ENCODE measurements at regions not wholly inside any gene's neighbourhood (a gene's known extent, or its start where the extent isn't known, plus 50 kb on each side); places are given as distances from the start of the nearest gene placed in this dataset.

- 79% methylated on average over 3 of the region's 3 CpGs for WGBS
- Histone ChIP-seq H3K4me1 (ENCODE audit: control insufficient read depth in 2 of 2, insufficient read depth in 2 of 2, low read length in 2 of 2) (no peaks in the 10 kb centered on the region), H3K27me3 (ENCODE audit: control insufficient read depth in 2 of 2, insufficient read depth in 1 of 2, low read length in 1 of 2) (no peaks in the 10 kb centered on the region), H3K36me3 (ENCODE audit: control insufficient read depth in 2 of 2, insufficient read depth in 2 of 2, low read length in 1 of 2) (no peaks in the 10 kb centered on the region), H3K27ac (ENCODE audit: low read depth in 1 of 2, low read length in 1 of 2) (no peak overlapping the region), H3K4me3 (ENCODE audit: low read length in 2 of 2) (no peak overlapping the region), H3K9me3 (ENCODE audit: control insufficient read depth in 2 of 2, insufficient read depth in 1 of 2, low read length in 1 of 2) (no peaks in the 10 kb centered on the region)
- DNase-seq (ENCODE audit: low read depth in 6 of 9, low spot score in 9 of 9), result no peak
Measured at GRCh38 chr14:87635442-87635841, 357.5 kb downstream of the GALC start.

DNA sequence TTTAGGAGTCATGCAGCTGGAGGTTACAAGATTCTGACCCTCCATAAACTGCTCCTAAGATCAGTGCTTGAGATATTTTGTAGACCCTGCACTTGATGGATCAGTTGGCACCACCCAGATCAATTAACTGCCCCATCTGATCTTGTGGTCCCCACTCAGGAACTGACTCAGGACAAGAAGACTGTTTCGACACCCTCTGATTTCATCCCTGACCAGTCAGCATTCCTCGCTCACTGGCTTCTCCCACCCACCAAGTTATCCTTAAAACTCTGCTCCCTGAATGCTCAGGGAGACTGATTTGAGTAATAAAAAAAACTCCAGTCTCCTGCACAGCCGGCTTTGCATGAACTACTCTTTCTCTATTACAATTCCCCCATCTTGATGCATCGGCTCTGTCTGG, 360.2 kb downstream of the GALC start:
- H3K4me3 ChIP-seq (ENCODE audit: low read length in 2 of 2), result no peak overlapping the region
- no peaks in the 10 kb centered on the region for H3K4me1 ChIP-seq (ENCODE audit: control insufficient read depth in 2 of 2, insufficient read depth in 2 of 2, low read length in 2 of 2)
- H3K27me3 ChIP-seq (ENCODE audit: control insufficient read depth in 2 of 2, insufficient read depth in 1 of 2, low read length in 1 of 2), result no peaks in the 10 kb centered on the region
- no peaks in the 10 kb centered on the region for H3K9me3 ChIP-seq (ENCODE audit: control insufficient read depth in 2 of 2, insufficient read depth in 1 of 2, low read length in 1 of 2)
- no peaks in the 10 kb centered on the region for H3K36me3 ChIP-seq (ENCODE audit: control insufficient read depth in 2 of 2, insufficient read depth in 2 of 2, low read length in 1 of 2)
- no peak for DNase-seq (ENCODE audit: low read depth in 6 of 9, low spot score in 9 of 9)
- no peak overlapping the region for H3K27ac ChIP-seq (ENCODE audit: low read depth in 1 of 2, low read length in 1 of 2)
- WGBS, result 95% methylated on average over 4 of the region's 4 CpGs

DNA sequence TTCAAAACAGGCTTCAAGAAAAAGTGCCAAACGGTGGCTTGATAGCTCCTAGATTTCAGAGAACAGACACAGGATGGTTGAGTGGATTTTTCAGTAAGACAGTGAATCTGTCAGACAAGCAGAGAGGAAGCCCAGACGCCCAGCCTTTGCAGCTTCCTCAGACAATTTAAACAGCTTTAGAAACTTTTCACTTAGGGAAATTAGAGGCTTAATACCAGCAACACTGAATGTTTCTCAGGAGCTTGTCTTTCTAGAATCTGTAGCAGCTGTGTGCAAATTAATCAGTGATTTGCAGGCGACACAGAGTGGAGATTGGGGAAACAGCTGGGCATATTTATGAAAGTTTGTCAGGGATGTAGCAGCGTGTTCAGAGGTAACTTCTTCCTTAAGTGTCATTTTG, 362.1 kb downstream of the GALC start:
- DNase-seq (ENCODE audit: low read depth in 6 of 9, low spot score in 9 of 9), result no peak
- H3K36me3 ChIP-seq (ENCODE audit: control insufficient read depth in 2 of 2, insufficient read depth in 2 of 2, low read length in 1 of 2), result no peaks in the 10 kb centered on the region

DNA sequence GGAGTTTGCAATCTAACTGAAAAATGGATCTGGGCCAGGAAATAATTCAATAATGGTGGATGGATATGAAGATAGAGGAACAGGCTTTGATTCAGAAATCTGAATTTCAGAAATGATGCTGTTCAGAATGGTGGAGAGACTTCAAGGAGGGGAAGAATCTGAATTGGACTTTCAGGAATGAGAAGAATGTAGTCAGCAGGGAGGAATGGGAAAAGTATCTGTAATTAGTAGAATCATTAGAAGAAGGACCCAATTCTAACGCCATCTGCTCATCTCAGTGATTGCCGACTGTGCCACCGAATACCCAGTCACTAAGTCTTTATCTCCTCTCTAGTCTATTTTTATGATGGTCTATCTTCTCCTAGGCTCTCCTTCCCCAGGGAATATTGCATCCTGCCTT, 363.2 kb downstream of the GALC start:
- DNase-seq (ENCODE audit: low read depth in 6 of 9, low spot score in 9 of 9), result no peak
- Histone ChIP-seq H3K36me3 (ENCODE audit: control insufficient read depth in 2 of 2, insufficient read depth in 2 of 2, low read length in 1 of 2) (no peaks in the 10 kb centered on the region), H3K27ac (ENCODE audit: low read depth in 1 of 2, low read length in 1 of 2) (no peak overlapping the region), H3K27me3 (ENCODE audit: control insufficient read depth in 2 of 2, insufficient read depth in 1 of 2, low read length in 1 of 2) (no peaks in the 10 kb centered on the region), H3K4me1 (ENCODE audit: control insufficient read depth in 2 of 2, insufficient read depth in 2 of 2, low read length in 2 of 2) (no peaks in the 10 kb centered on the region), H3K4me3 (ENCODE audit: low read length in 2 of 2) (no peak overlapping the region), H3K9me3 (ENCODE audit: control insufficient read depth in 2 of 2, insufficient read depth in 1 of 2, low read length in 1 of 2) (no peaks in the 10 kb centered on the region)
- WGBS, result 91% methylated on average over 3 of the region's 3 CpGs

More for the DNA sequence above, 362.1 kb downstream of the GALC start:
- Histone ChIP-seq H3K4me3 (ENCODE audit: low read length in 2 of 2) (no peak overlapping the region), H3K27me3 (ENCODE audit: control insufficient read depth in 2 of 2, insufficient read depth in 1 of 2, low read length in 1 of 2) (no peaks in the 10 kb centered on the region), H3K4me1 (ENCODE audit: control insufficient read depth in 2 of 2, insufficient read depth in 2 of 2, low read length in 2 of 2) (no peaks in the 10 kb centered on the region), H3K9me3 (ENCODE audit: control insufficient read depth in 2 of 2, insufficient read depth in 1 of 2, low read length in 1 of 2) (no peaks in the 10 kb centered on the region), H3K27ac (ENCODE audit: low read depth in 1 of 2, low read length in 1 of 2) (no peak overlapping the region)
- WGBS, result 10% methylated on average over 4 of the region's 4 CpGs

GRCh38 chr14:87628780-87629179, 364.2 kb downstream of the GALC start:
- Histone ChIP-seq H3K4me1 (ENCODE audit: control insufficient read depth in 2 of 2, insufficient read depth in 2 of 2, low read length in 2 of 2) (no peaks in the 10 kb centered on the region), H3K27ac (ENCODE audit: low read depth in 1 of 2, low read length in 1 of 2) (no peak overlapping the region), H3K36me3 (ENCODE audit: control insufficient read depth in 2 of 2, insufficient read depth in 2 of 2, low read length in 1 of 2) (no peaks in the 10 kb centered on the region), H3K9me3 (ENCODE audit: control insufficient read depth in 2 of 2, insufficient read depth in 1 of 2, low read length in 1 of 2) (no peaks in the 10 kb centered on the region), H3K27me3 (ENCODE audit: control insufficient read depth in 2 of 2, insufficient read depth in 1 of 2, low read length in 1 of 2) (no peaks in the 10 kb centered on the region), H3K4me3 (ENCODE audit: low read length in 2 of 2) (no peak overlapping the region)
- WGBS, result 86% methylated on average over 3 of the region's 3 CpGs
- DNase-seq (ENCODE audit: low read depth in 6 of 9, low spot score in 9 of 9), result no peak

GRCh38 chr14:87628129-87628528, 364.9 kb downstream of the GALC start:
- no peaks in the 10 kb centered on the region for H3K9me3 ChIP-seq (ENCODE audit: control insufficient read depth in 2 of 2, insufficient read depth in 1 of 2, low read length in 1 of 2)
- no peaks in the 10 kb centered on the region for H3K36me3 ChIP-seq (ENCODE audit: control insufficient read depth in 2 of 2, insufficient read depth in 2 of 2, low read length in 1 of 2)
- no peak overlapping the region for H3K4me3 ChIP-seq (ENCODE audit: low read length in 2 of 2)
- H3K4me1 ChIP-seq (ENCODE audit: control insufficient read depth in 2 of 2, insufficient read depth in 2 of 2, low read length in 2 of 2), result no peaks in the 10 kb centered on the region
- no peaks in the 10 kb centered on the region for H3K27me3 ChIP-seq (ENCODE audit: control insufficient read depth in 2 of 2, insufficient read depth in 1 of 2, low read length in 1 of 2)
- DNase-seq (ENCODE audit: low read depth in 6 of 9, low spot score in 9 of 9), result no peak
- H3K27ac ChIP-seq (ENCODE audit: low read depth in 1 of 2, low read length in 1 of 2), result peak overlapping the region in 1 of 2 donors; percentile 17

DNA sequence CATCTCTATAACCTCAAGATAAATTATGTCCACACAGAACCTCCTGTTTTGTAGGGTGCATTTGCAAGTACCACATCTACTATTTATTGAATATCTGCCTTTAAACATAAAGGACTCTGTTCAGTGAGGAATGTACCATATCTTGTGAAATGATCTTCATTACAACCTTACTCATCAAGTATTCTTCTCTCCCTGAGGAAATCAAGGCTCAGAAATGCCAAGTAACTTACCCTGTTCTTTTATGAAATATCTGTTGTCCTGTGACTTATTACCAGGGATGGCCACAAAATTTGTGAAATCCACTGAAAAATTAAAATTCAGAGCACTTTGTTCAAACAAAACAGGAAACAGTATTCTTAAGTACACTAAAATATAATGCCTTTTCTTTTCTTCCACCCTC, 366.7 kb downstream of the GALC start:
- H3K4me3 ChIP-seq (ENCODE audit: low read length in 2 of 2), result no peak overlapping the region
- no peaks in the 10 kb centered on the region for H3K36me3 ChIP-seq (ENCODE audit: control insufficient read depth in 2 of 2, insufficient read depth in 2 of 2, low read length in 1 of 2)
- peaks cover 0 to 5% of the 10 kb centered on the region in 2 donors for H3K9me3 ChIP-seq (ENCODE audit: control insufficient read depth in 2 of 2, insufficient read depth in 1 of 2, low read length in 1 of 2)
- no peak overlapping the region for H3K27ac ChIP-seq (ENCODE audit: low read depth in 1 of 2, low read length in 1 of 2)
- H3K27me3 ChIP-seq (ENCODE audit: control insufficient read depth in 2 of 2, insufficient read depth in 1 of 2, low read length in 1 of 2), result no peaks in the 10 kb centered on the region
- no peaks in the 10 kb centered on the region for H3K4me1 ChIP-seq (ENCODE audit: control insufficient read depth in 2 of 2, insufficient read depth in 2 of 2, low read length in 2 of 2)
- DNase-seq (ENCODE audit: low read depth in 6 of 9, low spot score in 9 of 9), result no peak

- Histone ChIP-seq H3K36me3 (ENCODE audit: control insufficient read depth in 2 of 2, insufficient read depth in 2 of 2, low read length in 1 of 2) (no peaks in the 10 kb centered on the region), H3K4me1 (ENCODE audit: control insufficient read depth in 2 of 2, insufficient read depth in 2 of 2, low read length in 2 of 2) (no peaks in the 10 kb centered on the region), H3K9me3 (ENCODE audit: control insufficient read depth in 2 of 2, insufficient read depth in 1 of 2, low read length in 1 of 2) (peaks cover 0 to 7% of the 10 kb centered on the region in 2 donors), H3K27ac (ENCODE audit: low read depth in 1 of 2, low read length in 1 of 2) (no peak overlapping the region), H3K4me3 (ENCODE audit: low read length in 2 of 2) (no peak overlapping the region), H3K27me3 (ENCODE audit: control insufficient read depth in 2 of 2, insufficient read depth in 1 of 2, low read length in 1 of 2) (no peaks in the 10 kb centered on the region)
- WGBS, result 91% methylated on average over 1 of the region's 1 CpG
- DNase-seq (ENCODE audit: low read depth in 6 of 9, low spot score in 9 of 9), result no peak
Measured at GRCh38 chr14:87623616-87624015, 369.4 kb downstream of the GALC start.

GRCh38 chr14:87617079-87617478, 375.9 kb downstream of the GALC start:
- WGBS, result 31% methylated on average over 4 of the region's 4 CpGs
- no peaks in the 10 kb centered on the region for H3K27me3 ChIP-seq (ENCODE audit: control insufficient read depth in 2 of 2, insufficient read depth in 1 of 2, low read length in 1 of 2)
- no peaks in the 10 kb centered on the region for H3K36me3 ChIP-seq (ENCODE audit: control insufficient read depth in 2 of 2, insufficient read depth in 2 of 2, low read length in 1 of 2)
- peaks cover 0 to 7% of the 10 kb centered on the region in 2 donors for H3K9me3 ChIP-seq (ENCODE audit: control insufficient read depth in 2 of 2, insufficient read depth in 1 of 2, low read length in 1 of 2)
- DNase-seq (ENCODE audit: low read depth in 6 of 9, low spot score in 9 of 9), result no peak
- H3K27ac ChIP-seq (ENCODE audit: low read depth in 1 of 2, low read length in 1 of 2), result no peak overlapping the region
- H3K4me3 ChIP-seq (ENCODE audit: low read length in 2 of 2), result no peak overlapping the region
- H3K4me1 ChIP-seq (ENCODE audit: control insufficient read depth in 2 of 2, insufficient read depth in 2 of 2, low read length in 2 of 2), result no peaks in the 10 kb centered on the region

Measured in thymus (tissue), 11 donors.